HEK293 (cell line): ENCODE measurements at regions not wholly inside any gene's neighbourhood (a gene's known extent, or its start where the extent isn't known, plus 50 kb on each side); places are given as distances from the start of the nearest gene placed in this dataset.

Source experiments
- CTCF ChIP-seq: fragments of 450-650 bp; formaldehyde crosslinking; IDR thresholded peaks from 2 replicates; pipeline ENCODE4 v1.5.1; 2016; ENCODE audit warnings: missing biosample characterization, missing genetic modification characterization
- ZBTB11 ChIP-seq: fragments of 450-650 bp; formaldehyde crosslinking; conservative IDR thresholded peaks from 2 replicates; pipeline ENCODE4 v1.5.1; 2016; ENCODE audit warnings: low read depth, missing biosample characterization, missing genetic modification characterization
- ZNF133 ChIP-seq: fragments of 450-650 bp; formaldehyde crosslinking; IDR thresholded peaks from 2 replicates; pipeline ENCODE4 v1.5.1; 2016; ENCODE audit warnings: missing biosample characterization, missing genetic modification characterization
- ZNF138 ChIP-seq: fragments of 450-650 bp; formaldehyde crosslinking; IDR thresholded peaks from 2 replicates; pipeline ENCODE4 v1.5.1; 2016; ENCODE audit warnings: missing biosample characterization, missing genetic modification characterization, borderline replicate concordance
- ZNF214 ChIP-seq: fragments of 450-650 bp; formaldehyde crosslinking; IDR thresholded peaks from 2 replicates; pipeline ENCODE4 v1.5.1; 2017; ENCODE audit warnings: missing biosample characterization, mild to moderate bottlenecking, missing genetic modification characterization, borderline replicate concordance
- ZNF302 ChIP-seq: fragments of 450-650 bp; formaldehyde crosslinking; IDR thresholded peaks from 2 replicates; pipeline ENCODE4 v1.5.1; 2016; ENCODE audit warnings: missing biosample characterization, missing genetic modification characterization, low read depth
- ZNF571 ChIP-seq: fragments of 450-650 bp; formaldehyde crosslinking; IDR thresholded peaks from 2 replicates; pipeline ENCODE4 v1.5.0; 2017; ENCODE audit warnings: missing biosample characterization, missing genetic modification characterization
- ZNF677 ChIP-seq: fragments of 450-650 bp; IDR thresholded peaks from 2 replicates; pipeline ENCODE4 v1.5.0; 2018; ENCODE audit warnings: missing biosample characterization, mild to moderate bottlenecking, missing genetic modification characterization, moderate library complexity
- ZNF777 ChIP-seq: fragments of 450-650 bp; formaldehyde crosslinking; IDR thresholded peaks from 2 replicates; pipeline ENCODE4 v1.5.1; 2017; ENCODE audit warnings: missing biosample characterization, missing genetic modification characterization, borderline replicate concordance
- TF ChIP-seq, protein P1 (sequence below): fragments of 450-650 bp; formaldehyde crosslinking; IDR thresholded peaks from 2 replicates; pipeline ENCODE4 v1.5.1; 2016; ENCODE audit warnings: missing biosample characterization, missing genetic modification characterization, low read depth
- TF ChIP-seq, protein P2 (sequence below): fragments of 450-650 bp; formaldehyde crosslinking; IDR thresholded peaks from 2 replicates; pipeline ENCODE4 v1.5.1; 2016; ENCODE audit warnings: missing biosample characterization, missing genetic modification characterization
- TF ChIP-seq, protein P3 (sequence below): fragments of 450-650 bp; formaldehyde crosslinking; IDR thresholded peaks from 2 replicates; pipeline ENCODE4 v1.5.1; 2016; ENCODE audit warnings: missing biosample characterization, missing genetic modification characterization

- TF ChIP-seq ZBTB11 (no peak), ZNF138 (tag by site-specific recombination) (no peak), CTCF (tag by site-specific recombination) (no peak), ZNF214 (no peak), ZNF777 (tag by site-specific recombination) (no peak), ZNF133 (tag by site-specific recombination) (no peak), ZNF677 (tag by site-specific recombination) (no peak), ZNF302 (no peak), ZNF571 (no peak)
- TF ChIP-seq, protein P1, sequence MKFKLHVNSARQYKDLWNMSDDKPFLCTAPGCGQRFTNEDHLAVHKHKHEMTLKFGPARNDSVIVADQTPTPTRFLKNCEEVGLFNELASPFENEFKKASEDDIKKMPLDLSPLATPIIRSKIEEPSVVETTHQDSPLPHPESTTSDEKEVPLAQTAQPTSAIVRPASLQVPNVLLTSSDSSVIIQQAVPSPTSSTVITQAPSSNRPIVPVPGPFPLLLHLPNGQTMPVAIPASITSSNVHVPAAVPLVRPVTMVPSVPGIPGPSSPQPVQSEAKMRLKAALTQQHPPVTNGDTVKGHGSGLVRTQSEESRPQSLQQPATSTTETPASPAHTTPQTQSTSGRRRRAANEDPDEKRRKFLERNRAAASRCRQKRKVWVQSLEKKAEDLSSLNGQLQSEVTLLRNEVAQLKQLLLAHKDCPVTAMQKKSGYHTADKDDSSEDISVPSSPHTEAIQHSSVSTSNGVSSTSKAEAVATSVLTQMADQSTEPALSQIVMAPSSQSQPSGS (tag by site-specific recombination), result no peak
- TF ChIP-seq, protein P2, sequence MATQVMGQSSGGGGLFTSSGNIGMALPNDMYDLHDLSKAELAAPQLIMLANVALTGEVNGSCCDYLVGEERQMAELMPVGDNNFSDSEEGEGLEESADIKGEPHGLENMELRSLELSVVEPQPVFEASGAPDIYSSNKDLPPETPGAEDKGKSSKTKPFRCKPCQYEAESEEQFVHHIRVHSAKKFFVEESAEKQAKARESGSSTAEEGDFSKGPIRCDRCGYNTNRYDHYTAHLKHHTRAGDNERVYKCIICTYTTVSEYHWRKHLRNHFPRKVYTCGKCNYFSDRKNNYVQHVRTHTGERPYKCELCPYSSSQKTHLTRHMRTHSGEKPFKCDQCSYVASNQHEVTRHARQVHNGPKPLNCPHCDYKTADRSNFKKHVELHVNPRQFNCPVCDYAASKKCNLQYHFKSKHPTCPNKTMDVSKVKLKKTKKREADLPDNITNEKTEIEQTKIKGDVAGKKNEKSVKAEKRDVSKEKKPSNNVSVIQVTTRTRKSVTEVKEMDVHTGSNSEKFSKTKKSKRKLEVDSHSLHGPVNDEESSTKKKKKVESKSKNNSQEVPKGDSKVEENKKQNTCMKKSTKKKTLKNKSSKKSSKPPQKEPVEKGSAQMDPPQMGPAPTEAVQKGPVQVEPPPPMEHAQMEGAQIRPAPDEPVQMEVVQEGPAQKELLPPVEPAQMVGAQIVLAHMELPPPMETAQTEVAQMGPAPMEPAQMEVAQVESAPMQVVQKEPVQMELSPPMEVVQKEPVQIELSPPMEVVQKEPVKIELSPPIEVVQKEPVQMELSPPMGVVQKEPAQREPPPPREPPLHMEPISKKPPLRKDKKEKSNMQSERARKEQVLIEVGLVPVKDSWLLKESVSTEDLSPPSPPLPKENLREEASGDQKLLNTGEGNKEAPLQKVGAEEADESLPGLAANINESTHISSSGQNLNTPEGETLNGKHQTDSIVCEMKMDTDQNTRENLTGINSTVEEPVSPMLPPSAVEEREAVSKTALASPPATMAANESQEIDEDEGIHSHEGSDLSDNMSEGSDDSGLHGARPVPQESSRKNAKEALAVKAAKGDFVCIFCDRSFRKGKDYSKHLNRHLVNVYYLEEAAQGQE, result no peak
- TF ChIP-seq, protein P3, sequence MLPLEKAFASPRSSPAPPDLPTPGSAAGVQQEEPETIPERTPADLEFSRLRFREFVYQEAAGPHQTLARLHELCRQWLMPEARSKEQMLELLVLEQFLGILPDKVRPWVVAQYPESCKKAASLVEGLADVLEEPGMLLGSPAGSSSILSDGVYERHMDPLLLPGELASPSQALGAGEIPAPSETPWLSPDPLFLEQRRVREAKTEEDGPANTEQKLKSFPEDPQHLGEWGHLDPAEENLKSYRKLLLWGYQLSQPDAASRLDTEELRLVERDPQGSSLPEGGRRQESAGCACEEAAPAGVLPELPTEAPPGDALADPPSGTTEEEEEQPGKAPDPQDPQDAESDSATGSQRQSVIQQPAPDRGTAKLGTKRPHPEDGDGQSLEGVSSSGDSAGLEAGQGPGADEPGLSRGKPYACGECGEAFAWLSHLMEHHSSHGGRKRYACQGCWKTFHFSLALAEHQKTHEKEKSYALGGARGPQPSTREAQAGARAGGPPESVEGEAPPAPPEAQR, result no peak
These were observed 344.1 kb upstream of the MARCKS start for GRCh38 chr6:113513086-113513485.
